H1 (cell line): ENCODE measurements at regions not wholly inside any gene's neighbourhood (a gene's known extent, or its start where the extent isn't known, plus 50 kb on each side); places are given as distances from the start of the nearest gene placed in this dataset.

Experiments used
- CTCF ChIA-PET: fragments of 300-600 bp; sonication (Branson Sonifier 250); formaldehyde crosslinking; loops from one replicate; lab custom pipeline; 2021; ENCODE audit not compliant: partially characterized antibody; lab: Charles Lee
- POLR2A ChIA-PET: fragments of 300-600 bp; sonication (Branson Sonifier 250); formaldehyde crosslinking; loops from one replicate; lab custom pipeline; 2021; ENCODE audit warnings: inconsistent platforms; ENCODE audit not compliant: partially characterized antibody; lab: Charles Lee
- DNase-seq, 2 experiments: peaks; one replicate each; pipeline versions ENCODE4 v3.0.0 to v3.0.0-alpha.2; 2010 to 2022; ENCODE audit warnings: low spot score in 2 of 2, low read depth in 1 of 2, mixed read lengths in 1 of 2
- FAIRE-seq: peaks from 2 replicates; lab custom pipeline; 2011; peaks lifted over from hg19 to GRCh38; lab: Jason Lieb, UNC
- H2AFZ ChIP-seq: 2 replicates; pipeline ENCODE4 v1.8.1; 2012; ENCODE audit warnings: low read length, inconsistent platforms
- H2AK5ac ChIP-seq: 2 replicates; pipeline ENCODE4 v1.6.1; 2013; ENCODE audit warnings: low read depth, low read length
- H2BK120ac ChIP-seq: replicated peaks from 2 replicates; pipeline ENCODE3; 2013; ENCODE audit warnings: low read depth, low read length, inconsistent platforms
- H2BK12ac ChIP-seq: 2 replicates; pipeline ENCODE4 v1.6.1; 2013; ENCODE audit warnings: low read depth, low read length
- H2BK15ac ChIP-seq: 2 replicates; pipeline ENCODE4 v1.6.1; 2013; ENCODE audit warnings: low read length
- H2BK20ac ChIP-seq: 2 replicates; pipeline ENCODE4 v1.6.1; 2013; ENCODE audit warnings: low read length
- H2BK5ac ChIP-seq: 2 replicates; pipeline ENCODE4 v1.6.1; 2013; ENCODE audit warnings: low read depth, low read length
- H3K14ac ChIP-seq: 2 replicates; pipeline ENCODE4 v1.6.1; 2013; ENCODE audit warnings: inconsistent platforms; ENCODE audit not compliant: insufficient read length
- H3K18ac ChIP-seq: 2 replicates; pipeline ENCODE4 v1.6.1; 2013; ENCODE audit warnings: low read length; ENCODE audit errors: extremely low read depth
- H3K23ac ChIP-seq: 2 replicates; pipeline ENCODE4 v1.6.1; 2013; ENCODE audit warnings: inconsistent platforms; ENCODE audit not compliant: insufficient read length
- H3K23me2 ChIP-seq: 2 replicates; pipeline ENCODE4 v1.6.1; 2013; ENCODE audit warnings: low read depth, low read length
- H3K27ac ChIP-seq: 2 replicates; pipeline ENCODE4 v1.6.1; 2011; ENCODE audit warnings: low read depth, low read length, inconsistent platforms
- H3K27me3 ChIP-seq, 4 experiments: replicated peaks in 1 of 4; 1 replicate in 1 of 4; 2 replicates in 3 of 4; pipeline versions ENCODE4 v1.6.1 to v1.8.1; 2011 to 2013; ENCODE audit warnings: low read length in 3 of 4, mild to moderate bottlenecking in 3 of 4, inconsistent platforms in 2 of 4, mixed read lengths in 2 of 4, moderate library complexity in 1 of 4; ENCODE audit not compliant: control insufficient read depth in 3 of 4, insufficient read depth in 3 of 4; ENCODE audit errors: extremely low read depth in 1 of 4
- H3K36me3 ChIP-seq, 4 experiments: 2 replicates each; pipeline versions ENCODE4 v1.6.1 to v1.8.1; 2011 to 2013; ENCODE audit warnings: mild to moderate bottlenecking in 4 of 4, low read length in 3 of 4, moderate library complexity in 2 of 4, control low read depth in 1 of 4, inconsistent platforms in 1 of 4; ENCODE audit not compliant: insufficient read depth in 4 of 4, control insufficient read depth in 2 of 4
- H3K4ac ChIP-seq: replicated peaks from 2 replicates; pipeline ENCODE3; 2013; ENCODE audit warnings: low read length, low read depth, mixed read lengths, inconsistent platforms; ENCODE audit not compliant: insufficient read length
- H3K4me1 ChIP-seq, 4 experiments: replicated peaks in 1 of 4; 1 replicate in 1 of 4; 2 replicates in 3 of 4; pipeline versions ENCODE4 v1.6.1 to v1.8.1; 2011 to 2013; ENCODE audit warnings: low read length in 3 of 4, inconsistent platforms in 2 of 4, mixed read lengths in 1 of 4; ENCODE audit not compliant: insufficient read depth in 4 of 4, control insufficient read depth in 3 of 4
- H3K4me2 ChIP-seq, 2 experiments: 2 replicates each; pipeline versions ENCODE4 v1.6.1 to v1.8.1; 2011 to 2013; ENCODE audit warnings: low read depth in 2 of 2, low read length in 2 of 2, control low read depth in 1 of 2, inconsistent platforms in 1 of 2, mild to moderate bottlenecking in 1 of 2; ENCODE audit not compliant: insufficient read depth in 1 of 2
- H3K4me3 ChIP-seq, 4 experiments: fragments of 200-600, 300-600 bp in 1 of 4; sonication (generic), shearing (Covaris generic), sonication (Bioruptor Twin) in 1 of 4; 2 replicates each; pipeline versions ENCODE4 v1.5.1 to v1.8.1; 2011 to 2016; ENCODE audit warnings: low read length in 4 of 4, low read depth in 3 of 4, control low read depth in 2 of 4, inconsistent platforms in 2 of 4, mild to moderate bottlenecking in 2 of 4, mixed read lengths in 1 of 4, moderate library complexity in 1 of 4; ENCODE audit not compliant: insufficient read depth in 2 of 4; ENCODE audit errors: extremely low read depth in 1 of 4
- H3K56ac ChIP-seq: replicated peaks from 2 replicates; pipeline ENCODE3; 2013; ENCODE audit warnings: low read depth, mild to moderate bottlenecking, mixed read lengths, low read length, inconsistent platforms; ENCODE audit not compliant: insufficient read length
- H3K79me1 ChIP-seq: 2 replicates; pipeline ENCODE4 v1.6.1; 2013; ENCODE audit warnings: low read depth, low read length, control low read depth
- H3K79me2 ChIP-seq, 2 experiments: 2 replicates each; pipeline versions ENCODE4 v1.6.1 to v1.8.1; 2012 to 2013; ENCODE audit warnings: low read length in 2 of 2, mild to moderate bottlenecking in 2 of 2, inconsistent platforms in 1 of 2; ENCODE audit not compliant: insufficient read depth in 2 of 2, control insufficient read depth in 1 of 2
- H3K9ac ChIP-seq, 4 experiments: replicated peaks in 1 of 4; 1 replicate in 1 of 4; 2 replicates in 3 of 4; pipeline versions ENCODE4 v1.6.1 to v1.8.1; 2011 to 2013; ENCODE audit warnings: low read depth in 3 of 4, low read length in 3 of 4, control low read depth in 2 of 4, mild to moderate bottlenecking in 2 of 4, moderate library complexity in 2 of 4, inconsistent platforms in 1 of 4; ENCODE audit errors: extremely low read depth in 1 of 4
- H3K9me3 ChIP-seq, 2 experiments: 2 replicates each; pipeline versions ENCODE4 v1.6.1 to v1.8.1; 2012 to 2013; ENCODE audit warnings: mild to moderate bottlenecking in 2 of 2, moderate library complexity in 2 of 2, control low read depth in 1 of 2, inconsistent platforms in 1 of 2, low read depth in 1 of 2, low read length in 1 of 2, mixed read lengths in 1 of 2; ENCODE audit not compliant: insufficient read depth in 2 of 2
- H4K20me1 ChIP-seq, 2 experiments: replicated peaks in 1 of 2; 2 replicates each; pipeline versions ENCODE3 to v1.8.1; 2011 to 2013; ENCODE audit warnings: inconsistent platforms in 2 of 2, low read length in 2 of 2, mild to moderate bottlenecking in 1 of 2; ENCODE audit not compliant: insufficient read depth in 2 of 2, control insufficient read depth in 1 of 2
- H4K5ac ChIP-seq: 2 replicates; pipeline ENCODE4 v1.6.1; 2013; ENCODE audit warnings: low read length, low read depth, mixed read lengths, inconsistent platforms; ENCODE audit not compliant: insufficient read length
- H4K8ac ChIP-seq: 2 replicates; pipeline ENCODE4 v1.8.0; 2013; ENCODE audit warnings: mild to moderate bottlenecking, moderate library complexity, low read length, inconsistent platforms; ENCODE audit not compliant: insufficient read depth; ENCODE audit errors: extremely low read depth
- H4K91ac ChIP-seq: replicated peaks from 2 replicates; pipeline ENCODE3; 2013; ENCODE audit warnings: low read length, mixed read lengths, inconsistent platforms; ENCODE audit not compliant: insufficient read length
- BACH1 ChIP-seq: IDR thresholded peaks from 2 replicates; pipeline ENCODE4 v1.6.1; 2012; ENCODE audit warnings: low read length, improper control_type of control experiment
- CBX8 ChIP-seq: fragments of 300-800, 300-1000 bp; sonication (generic); IDR thresholded peaks from 2 replicates; pipeline ENCODE4 v1.7.1; 2016; ENCODE audit warnings: low read depth, low read length, borderline replicate concordance
- EP300 ChIP-seq, 2 experiments: IDR thresholded peaks; 1 replicate in 1 of 2; 2 replicates in 1 of 2; pipeline ENCODE4 v1.6.1; 2011 to 2012; ENCODE audit warnings: low read depth in 2 of 2, low read length in 2 of 2, mild to moderate bottlenecking in 2 of 2, borderline replicate concordance in 1 of 2, inconsistent platforms in 1 of 2, moderate library complexity in 1 of 2
- GABPA ChIP-seq: IDR thresholded peaks from 2 replicates; pipeline ENCODE4 v1.6.1; 2011; ENCODE audit warnings: mild to moderate bottlenecking, low read length, moderate library complexity, borderline replicate concordance; ENCODE audit not compliant: insufficient read depth
- JUND ChIP-seq: IDR thresholded peaks from 2 replicates; pipeline ENCODE4 v1.6.1; 2011; ENCODE audit warnings: mild to moderate bottlenecking, improper control_type of control experiment, low read length
- PHF8 ChIP-seq: fragments of 200-600 bp; sonication (generic); conservative IDR thresholded peaks from 2 replicates; pipeline ENCODE4 v1.7.1; 2012; ENCODE audit warnings: low read depth, mild to moderate bottlenecking, inconsistent platforms, low read length, moderate library complexity
- POLR2AphosphoS5 ChIP-seq: IDR thresholded peaks from 2 replicates; pipeline ENCODE4 v1.6.1; 2011; ENCODE audit warnings: low read depth, low read length
- SP1 ChIP-seq: IDR thresholded peaks from 2 replicates; pipeline ENCODE4 v1.6.1; 2011; ENCODE audit warnings: low read depth, low read length
- TAF1 ChIP-seq: IDR thresholded peaks from 2 replicates; pipeline ENCODE4 v1.6.1; 2011; ENCODE audit warnings: mild to moderate bottlenecking, low read depth, low read length
- TCF12 ChIP-seq: IDR thresholded peaks from 2 replicates; pipeline ENCODE4 v1.6.1; 2011; ENCODE audit warnings: low read depth, mild to moderate bottlenecking, low read length
- WGBS, 2 experiments: shearing (Covaris generic) in 1 of 2; methylation state at CpG; one replicate each; pipeline versions ENCODE4 v1.1.6 to v1.1.7; 2013 to 2015; ENCODE audit warnings: low lambda C conversion rate in 2 of 2, mixed read lengths in 2 of 2, inconsistent platforms in 1 of 2, low coverage in 1 of 2, missing lambda C conversion rate in 1 of 2; ENCODE audit not compliant: insufficient replicate concordance in 2 of 2, insufficient coverage in 1 of 2, insufficient read length in 1 of 2; ENCODE audit errors: extremely low coverage in 1 of 2, missing lambda C conversion rate in 1 of 2; 5-methylcytosine and 5-hydroxymethylcytosine counted together
- TF ChIP-seq, protein P1 (sequence below): IDR thresholded peaks from 2 replicates; pipeline ENCODE4 v1.6.1; 2012; ENCODE audit warnings: low read length, inconsistent platforms

DNA sequence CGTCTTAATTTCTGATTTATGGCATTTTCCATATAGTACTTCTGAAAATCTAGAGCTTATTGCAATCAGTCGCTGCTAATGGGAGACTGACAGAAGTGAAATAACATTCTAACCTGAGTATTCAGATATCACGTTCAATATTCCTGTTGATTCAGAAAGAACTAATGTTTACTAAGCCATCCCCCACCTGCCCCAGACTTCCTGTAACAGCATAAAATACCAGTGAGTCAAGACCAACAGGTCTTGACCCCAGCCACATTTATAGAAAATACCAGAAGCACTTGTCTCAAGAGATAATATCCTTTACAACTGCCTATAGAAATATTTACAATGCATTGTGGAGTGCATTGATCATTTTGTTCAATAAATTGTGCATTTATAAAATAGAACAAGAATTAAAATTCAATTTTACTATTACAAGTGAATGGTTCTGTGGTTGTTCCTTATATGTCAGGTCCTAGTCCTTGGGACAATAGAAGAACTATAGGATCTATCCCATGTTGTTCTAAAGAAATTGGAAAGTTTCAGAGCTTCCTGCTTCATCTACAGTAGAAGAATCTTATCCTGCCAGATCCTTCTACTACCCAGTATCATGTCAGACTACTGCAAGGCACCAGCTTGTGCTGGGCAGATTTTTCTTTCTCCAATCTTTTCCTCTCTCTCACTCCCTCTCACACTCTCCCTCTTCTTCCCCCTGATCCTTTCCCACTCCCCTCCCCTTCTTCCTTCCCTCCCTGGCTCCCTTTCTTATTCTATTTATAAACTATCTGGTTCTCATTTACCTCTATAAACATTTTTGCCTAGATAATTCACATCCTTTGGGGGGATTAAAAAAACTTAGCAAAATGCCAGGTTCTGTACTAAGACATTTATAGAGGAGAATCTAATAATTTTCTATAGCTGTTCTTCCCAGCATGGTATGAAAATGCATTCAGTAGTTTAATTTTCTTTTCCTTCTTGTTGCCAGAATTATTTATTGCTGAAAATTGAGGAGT is 629.9 kb downstream of the DIAPH3 start:
- Histone ChIP-seq H4K8ac (no peak overlapping the region), H2BK5ac (no peak overlapping the region), H3K23me2 (no peaks in the 10 kb centered on the region), H3K18ac (no peak overlapping the region), H2BK12ac (no peak overlapping the region), H3K4me3 (no peak overlapping the region), H2BK120ac (no peak overlapping the region), H2AFZ (no peak overlapping the region), H2BK15ac (no peak overlapping the region), H3K36me3 (no peaks in the 10 kb centered on the region), H3K9me3 (no peaks in the 10 kb centered on the region), H3K27ac (no peak overlapping the region), H3K56ac (no peak overlapping the region), H2AK5ac (no peak overlapping the region), H3K23ac (no peak overlapping the region), H3K9ac (no peak overlapping the region), H3K4me1 (peaks cover 0 to 6% (median 3%) of the 10 kb centered on the region in 4 experiments; a peak in 5 of 7 replicates), H4K91ac (no peak overlapping the region), H3K4me2 (no peak overlapping the region), H4K20me1 (no peaks in the 10 kb centered on the region), H3K79me1 (no peaks in the 10 kb centered on the region), H3K4ac (no peak overlapping the region), H2BK20ac (no peak overlapping the region), H3K27me3 (no peaks in the 10 kb centered on the region), H3K79me2 (no peaks in the 10 kb centered on the region), H4K5ac (no peak overlapping the region), H3K14ac (no peak overlapping the region)
- no peak for FAIRE-seq
- ChIA-PET POLR2A (no interaction called here), CTCF (interaction anchor here (0.7 to 1.2 kb wide), 2 partner anchors 15 to 135 kb away, joined by 3 read pairs; no protein-coding TSS in a partner anchor)
- 80% methylated on average over 3 of the region's 3 CpGs; no CpG with 5 or more reads in 1 of the 2 experiments for WGBS, 2 experiments
- DNase-seq: no peak
- TF ChIP-seq BACH1 (no peak), JUND (no peak), SP1 (no peak), TAF1 (no peak), EP300 (IDR thresholded peaks at IDR 0.05; ENCODE audit: borderline replicate concordance in 1 of 2, low read depth in 2 of 2, low read length in 2 of 2) (no peak), POLR2AphosphoS5 (no peak), TCF12 (no peak), PHF8 (no peak), GABPA (no peak), CBX8 (no peak)
- TF ChIP-seq, protein P1, sequence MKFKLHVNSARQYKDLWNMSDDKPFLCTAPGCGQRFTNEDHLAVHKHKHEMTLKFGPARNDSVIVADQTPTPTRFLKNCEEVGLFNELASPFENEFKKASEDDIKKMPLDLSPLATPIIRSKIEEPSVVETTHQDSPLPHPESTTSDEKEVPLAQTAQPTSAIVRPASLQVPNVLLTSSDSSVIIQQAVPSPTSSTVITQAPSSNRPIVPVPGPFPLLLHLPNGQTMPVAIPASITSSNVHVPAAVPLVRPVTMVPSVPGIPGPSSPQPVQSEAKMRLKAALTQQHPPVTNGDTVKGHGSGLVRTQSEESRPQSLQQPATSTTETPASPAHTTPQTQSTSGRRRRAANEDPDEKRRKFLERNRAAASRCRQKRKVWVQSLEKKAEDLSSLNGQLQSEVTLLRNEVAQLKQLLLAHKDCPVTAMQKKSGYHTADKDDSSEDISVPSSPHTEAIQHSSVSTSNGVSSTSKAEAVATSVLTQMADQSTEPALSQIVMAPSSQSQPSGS: no peak
